HG03432 (cell line): ENCODE measurements at regions not wholly inside any gene's neighbourhood (a gene's known extent, or its start where the extent isn't known, plus 50 kb on each side); places are given as distances from the start of the nearest gene placed in this dataset.

Experiments
- ATAC-seq: cut with Tn5 transposase; IDR thresholded peaks from one replicate; pipeline ENCODE4 v1.9.1; 2021; ENCODE audit warnings: mild to moderate bottlenecking, moderate library complexity; ENCODE audit not compliant: unreplicated experiment

GRCh38 chr18:24726727-24727492, 266.5 kb downstream of the HRH4 start:
- no peak for ATAC-seq

- no peak for ATAC-seq
These were observed 267.2 kb downstream of the HRH4 start for GRCh38 chr18:24727685-24728084.

GRCh38 chr18:24731158-24731557, 270.7 kb downstream of the HRH4 start:
- no peak for ATAC-seq

- ATAC-seq = no peak
These were observed 271.5 kb downstream of the HRH4 start for GRCh38 chr18:24731981-24732380.

GRCh38 chr18:24734058-24734457, 273.6 kb downstream of the HRH4 start:
- ATAC-seq = no peak

- no peak for ATAC-seq
These were observed 275.3 kb downstream of the HRH4 start for GRCh38 chr18:24735624-24736231.

GRCh38 chr18:24736662-24737330, 276.4 kb downstream of the HRH4 start:
- ATAC-seq = no peak

- no peak for ATAC-seq
These were observed 280.4 kb downstream of the HRH4 start for GRCh38 chr18:24740829-24741228.

GRCh38 chr18:24741321-24741720, 280.9 kb downstream of the HRH4 start:
- ATAC-seq = no peak

- no peak for ATAC-seq
These were observed 281.7 kb downstream of the HRH4 start for GRCh38 chr18:24741965-24742724.

- ATAC-seq = no peak
These were observed 294.3 kb downstream of the HRH4 start for GRCh38 chr18:24754583-24755253.

GRCh38 chr18:24756385-24756784, 295.9 kb downstream of the HRH4 start:
- ATAC-seq = no peak

GRCh38 chr18:24757134-24757533, 296.7 kb downstream of the HRH4 start:
- ATAC-seq = no peak

GRCh38 chr18:24761765-24762164, 301.3 kb downstream of the HRH4 start:
- ATAC-seq = no peak

- no peak for ATAC-seq
These were observed 302.1 kb downstream of the HRH4 start for GRCh38 chr18:24762511-24762910.

- ATAC-seq = no peak
These were observed 303.5 kb downstream of the HRH4 start for GRCh38 chr18:24763765-24764513.

- ATAC-seq = no peak
These were observed 304.3 kb downstream of the HRH4 start for GRCh38 chr18:24764766-24765165.

- ATAC-seq = no peak
These were observed 305.9 kb downstream of the HRH4 start for GRCh38 chr18:24766376-24766775.

- no peak for ATAC-seq
These were observed 310.0 kb downstream of the HRH4 start for GRCh38 chr18:24770311-24771024.
